GM23338 (cell line): ENCODE measurements at regions not wholly inside any gene's neighbourhood (a gene's known extent, or its start where the extent isn't known, plus 50 kb on each side); places are given as distances from the start of the nearest gene placed in this dataset.

Experiments used
- ATAC-seq: fragments of 200-7000 bp; cut with Tn5 transposase; 3 replicates; pipeline ENCODE4 v1.9.1; 2020
- DNase-seq: peaks from one replicate; pipeline ENCODE4 v3.0.0-alpha.2; 2015; ENCODE audit warnings: low spot score
- H2AFZ ChIP-seq: fragments of 200-600 bp; sonication (generic); 2 replicates; pipeline ENCODE4 v1.8.0; 2016; ENCODE audit warnings: antibody characterized with exemption, mild to moderate bottlenecking, moderate library complexity
- H3F3A ChIP-seq: fragments of 200-600 bp; sonication (generic); replicated peaks from 2 replicates; pipeline ENCODE4 v1.8.0; 2017; ENCODE audit warnings: antibody characterized with exemption, mixed run types, low read depth
- H3K27ac ChIP-seq: fragments of 200-600 bp; sonication (generic); 2 replicates; pipeline ENCODE4 v1.6.1; 2016; ENCODE audit warnings: low read depth
- H3K27me3 ChIP-seq: fragments of 200-600 bp; sonication (generic); 2 replicates; pipeline ENCODE4 v1.8.0; 2016; ENCODE audit warnings: mild to moderate bottlenecking, mixed run types, moderate library complexity; ENCODE audit not compliant: insufficient read depth
- H3K36me3 ChIP-seq: fragments of 200-600 bp; sonication (generic); 2 replicates; pipeline ENCODE4 v1.8.0; 2016; ENCODE audit warnings: mild to moderate bottlenecking; ENCODE audit not compliant: insufficient read depth
- H3K4me1 ChIP-seq: fragments of 200-600 bp; sonication (generic); 2 replicates; pipeline ENCODE4 v1.8.0; 2016; ENCODE audit warnings: mild to moderate bottlenecking, moderate library complexity; ENCODE audit not compliant: insufficient read depth
- H3K4me2 ChIP-seq: fragments of 200-600 bp; sonication (generic); 2 replicates; pipeline ENCODE4 v1.7.1; 2017; ENCODE audit warnings: mixed run types
- H3K4me3 ChIP-seq: fragments of 200-600 bp; sonication (generic); 2 replicates; pipeline ENCODE4 v1.6.1; 2016; ENCODE audit warnings: mixed run types
- H3K79me2 ChIP-seq: fragments of 200-600 bp; sonication (generic); replicated peaks from 2 replicates; pipeline ENCODE4 v1.8.0; 2017; ENCODE audit warnings: mild to moderate bottlenecking; ENCODE audit not compliant: insufficient read depth
- H3K9me2 ChIP-seq: fragments of 200-600 bp; sonication (generic); 2 replicates; pipeline ENCODE4 v1.8.0; 2017; ENCODE audit not compliant: insufficient read depth
- H4K20me1 ChIP-seq: fragments of 200-600 bp; sonication (generic); replicated peaks from 2 replicates; pipeline ENCODE4 v1.8.0; 2017; ENCODE audit warnings: mild to moderate bottlenecking; ENCODE audit not compliant: insufficient read depth
- H3K27ac Mint-ChIP-seq: 2 replicates; pipeline ENCODE4 v1.8.0; 2020; ENCODE audit warnings: inconsistent platforms, mild to moderate bottlenecking, moderate library complexity, mixed read lengths
- H3K27me3 Mint-ChIP-seq: 3 replicates; pipeline ENCODE4 v1.8.0; 2022; ENCODE audit warnings: low read depth, mild to moderate bottlenecking, moderate library complexity, mixed read lengths, inconsistent platforms; ENCODE audit not compliant: insufficient read depth, poor library complexity
- H3K36me3 Mint-ChIP-seq: 3 replicates; pipeline ENCODE4 v1.8.0; 2021; ENCODE audit warnings: low read depth, mild to moderate bottlenecking, inconsistent platforms, moderate library complexity, mixed read lengths
- H3K4me1 Mint-ChIP-seq: 3 replicates; pipeline ENCODE4 v1.8.0; 2020; ENCODE audit warnings: mild to moderate bottlenecking, inconsistent platforms, mixed read lengths
- H3K4me3 Mint-ChIP-seq: 3 replicates; pipeline ENCODE4 v1.8.0; 2021; ENCODE audit warnings: moderate library complexity, mild to moderate bottlenecking, inconsistent platforms, mixed read lengths
- H3K9me3 Mint-ChIP-seq: 3 replicates; pipeline ENCODE4 v1.8.0; 2020; ENCODE audit warnings: moderate library complexity, mild to moderate bottlenecking, inconsistent platforms, mixed read lengths
- CREB1 ChIP-seq: fragments of 250-450 bp; sonication (Bioruptor Pico); IDR thresholded peaks from 2 replicates; pipeline ENCODE4 v1.5.0; 2020; ENCODE audit warnings: low read depth, mild to moderate bottlenecking, moderate library complexity
- CTCF ChIP-seq, 2 experiments: fragments of 200-600 bp in 1 of 2; sonication (generic) in 1 of 2; conservative IDR thresholded peaks; 2 replicates each; pipeline versions ENCODE4 v1.5.1 to v1.6.1; 2016 to 2017; ENCODE audit warnings: antibody characterized with exemption in 2 of 2, low read depth in 2 of 2, mild to moderate bottlenecking in 2 of 2, moderate library complexity in 1 of 2
- ETS1 ChIP-seq: IDR thresholded peaks from 2 replicates; pipeline ENCODE4 v1.6.1; 2016; ENCODE audit warnings: antibody characterized with exemption
- EZH2 ChIP-seq: fragments of 200-600 bp; sonication (generic); IDR thresholded peaks from one replicate; pipeline ENCODE4 v1.8.0; 2017; ENCODE audit warnings: antibody characterized with exemption, mild to moderate bottlenecking, low read depth; ENCODE audit not compliant: unreplicated experiment
- EZH2phosphoT487 ChIP-seq: fragments of 200-600 bp; sonication (generic); IDR thresholded peaks from one replicate; pipeline ENCODE4 v1.8.1; 2018; ENCODE audit warnings: antibody characterized with exemption; ENCODE audit not compliant: unreplicated experiment
- JUNB ChIP-seq: IDR thresholded peaks from one replicate; pipeline ENCODE4 v1.6.1; 2016; ENCODE audit warnings: antibody characterized with exemption; ENCODE audit not compliant: unreplicated experiment
- NANOG ChIP-seq: IDR thresholded peaks from 2 replicates; pipeline ENCODE4 v1.6.1; 2016; ENCODE audit warnings: antibody characterized with exemption, borderline replicate concordance
- POLR2AphosphoS5 ChIP-seq: IDR thresholded peaks from 2 replicates; pipeline ENCODE4 v1.6.1; 2016; ENCODE audit warnings: antibody characterized with exemption, low read depth
- REST ChIP-seq: IDR thresholded peaks from one replicate; pipeline ENCODE4 v1.6.1; 2018; ENCODE audit warnings: antibody characterized with exemption; ENCODE audit not compliant: unreplicated experiment
- STAT1 ChIP-seq: IDR thresholded peaks from one replicate; pipeline ENCODE4 v1.6.1; 2016; ENCODE audit warnings: antibody characterized with exemption; ENCODE audit not compliant: unreplicated experiment
- ZNF114 ChIP-seq: fragments of 250-450 bp; sonication (Bioruptor Pico); IDR thresholded peaks from 2 replicates; pipeline ENCODE4 v1.5.0; 2020; ENCODE audit warnings: mild to moderate bottlenecking, moderate library complexity
- ZNF331 ChIP-seq: fragments of 250-450 bp; sonication (Bioruptor Pico); IDR thresholded peaks from 2 replicates; pipeline ENCODE4 v1.5.0; 2020; ENCODE audit warnings: low read depth, mild to moderate bottlenecking, moderate library complexity
- ZNF462 ChIP-seq: fragments of 250-450 bp; sonication (Bioruptor Pico); IDR thresholded peaks from 2 replicates; pipeline ENCODE4 v1.5.0; 2020; ENCODE audit warnings: mild to moderate bottlenecking, moderate library complexity

- H3K27me3 ChIP-seq: no peaks in the 10 kb centered on the region
- no peak overlapping the region for H3K4me3 ChIP-seq
- Mint-ChIP-seq H3K36me3 (no peaks in the 10 kb centered on the region), H3K9me3 (no peaks in the 10 kb centered on the region), H3K27ac (no peak overlapping the region), H3K27me3 (no peaks in the 10 kb centered on the region), H3K4me3 (no peak overlapping the region), H3K4me1 (no peaks in the 10 kb centered on the region)
- no peaks in the 10 kb centered on the region for H3K36me3 ChIP-seq
- no peak overlapping the region for H2AFZ ChIP-seq
- TF ChIP-seq ETS1 (no peak), POLR2AphosphoS5 (no peak), ZNF462 (CRISPR knock-in tag) (no peak), EZH2phosphoT487 (no peak), ZNF114 (CRISPR knock-in tag) (no peak), EZH2 (no peak), CTCF (conservative IDR thresholded peaks at IDR 0.05; ENCODE audit: low read depth in 2 of 2) (no peak), JUNB (no peak), CREB1 (CRISPR knock-in tag) (no peak), NANOG (no peak), REST (no peak), ZNF331 (no peak), STAT1 (no peak)
- no peaks in the 10 kb centered on the region for H3F3A ChIP-seq
- ATAC-seq (no peak), DNase-seq (no peak)
- no peaks in the 10 kb centered on the region for H3K4me1 ChIP-seq
- no peaks in the 10 kb centered on the region for H3K79me2 ChIP-seq
- no peak overlapping the region for H3K27ac ChIP-seq
- no peaks in the 10 kb centered on the region for H4K20me1 ChIP-seq
- no peak overlapping the region for H3K4me2 ChIP-seq
- no peaks in the 10 kb centered on the region for H3K9me2 ChIP-seq
Observed at GRCh38 chr2:181357979-181358378, 99.2 kb upstream of the ITGA4 start.
